HG03064 (cell line): ENCODE measurements at regions not wholly inside any gene's neighbourhood (a gene's known extent, or its start where the extent isn't known, plus 50 kb on each side); places are given as distances from the start of the nearest gene placed in this dataset.
A peak's percentile ranks its signal among the peaks of the same experiment; 100 is the strongest.

Source experiments
- ATAC-seq: cut with Tn5 transposase; IDR thresholded peaks from one replicate; pipeline ENCODE4 v1.9.1; 2021; ENCODE audit warnings: low read depth; ENCODE audit not compliant: unreplicated experiment

- ATAC-seq = no peak
Observed at GRCh38 chr1:209223791-209224190, 359.7 kb upstream of the CAMK1G start.

- ATAC-seq = no peak
Observed at GRCh38 chr1:209224886-209225285, 358.6 kb upstream of the CAMK1G start.

DNA sequence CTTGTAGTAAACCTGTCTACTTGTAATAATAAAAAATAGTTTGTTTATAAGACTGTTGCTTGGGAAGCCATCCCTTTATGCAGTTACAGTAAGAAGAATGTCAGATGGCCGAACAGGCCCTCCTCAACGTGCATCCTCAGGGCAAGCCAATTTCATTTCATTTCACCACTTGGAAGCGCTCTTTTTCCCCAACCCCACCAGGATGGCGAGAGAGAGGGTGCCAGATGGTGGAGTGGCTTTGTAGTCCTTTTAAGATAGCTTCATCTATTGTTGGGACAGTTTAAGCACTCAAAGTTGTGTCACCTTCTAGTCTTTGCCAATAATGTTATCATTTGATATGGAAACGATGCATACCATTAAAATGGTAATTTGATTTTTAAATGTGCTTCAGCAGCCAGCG lies 356.3 kb upstream of the CAMK1G start:
- ATAC-seq = no peak

GRCh38 chr1:209227941-209228340 lies 355.6 kb upstream of the CAMK1G start:
- no peak for ATAC-seq

- ATAC-seq = no peak
Observed at GRCh38 chr1:209229494-209230061, 353.9 kb upstream of the CAMK1G start.

DNA sequence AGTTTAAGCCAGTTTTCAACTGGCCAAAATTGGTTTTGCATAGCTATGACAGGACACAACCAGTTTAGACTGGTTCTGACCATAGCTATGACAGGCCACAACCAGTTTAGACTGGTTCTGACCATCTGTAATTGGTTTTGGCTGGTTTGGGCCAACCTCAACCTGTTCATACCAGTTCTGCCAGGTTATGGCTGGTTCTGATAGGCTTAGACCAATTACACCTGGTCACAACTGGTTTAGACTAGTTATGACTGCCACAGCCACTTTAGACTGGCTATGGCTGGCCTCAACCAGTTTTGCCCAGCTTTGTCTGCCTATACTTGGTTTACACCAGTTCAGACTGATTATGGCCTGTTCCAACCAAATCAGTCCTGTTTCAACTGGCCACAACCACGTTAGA lies 353.2 kb upstream of the CAMK1G start:
- no peak for ATAC-seq

- no peak for ATAC-seq
Observed at GRCh38 chr1:209231476-209232156, 351.9 kb upstream of the CAMK1G start.

DNA sequence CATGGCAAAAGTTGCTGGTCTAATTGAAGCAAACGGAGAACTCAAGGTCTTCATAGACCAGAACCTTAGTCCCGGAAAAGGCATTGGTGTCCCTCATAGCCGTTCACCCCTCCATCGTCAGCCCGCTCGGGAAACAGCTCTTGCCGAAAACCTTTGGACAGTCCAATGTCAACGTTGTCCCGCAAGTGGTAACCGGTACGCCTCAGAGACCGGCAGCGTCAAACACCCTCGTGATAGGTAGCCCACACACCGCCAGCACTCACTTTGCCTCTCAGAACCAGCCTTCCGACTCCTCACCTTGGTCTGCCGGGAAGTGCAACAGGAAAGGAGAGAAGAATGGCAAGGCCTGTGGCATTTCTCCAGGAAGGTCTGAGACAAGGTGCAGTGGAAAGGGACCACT lies 351.3 kb upstream of the CAMK1G start:
- ATAC-seq = no peak

GRCh38 chr1:209232759-209233158 lies 350.8 kb upstream of the CAMK1G start:
- ATAC-seq = no peak

DNA sequence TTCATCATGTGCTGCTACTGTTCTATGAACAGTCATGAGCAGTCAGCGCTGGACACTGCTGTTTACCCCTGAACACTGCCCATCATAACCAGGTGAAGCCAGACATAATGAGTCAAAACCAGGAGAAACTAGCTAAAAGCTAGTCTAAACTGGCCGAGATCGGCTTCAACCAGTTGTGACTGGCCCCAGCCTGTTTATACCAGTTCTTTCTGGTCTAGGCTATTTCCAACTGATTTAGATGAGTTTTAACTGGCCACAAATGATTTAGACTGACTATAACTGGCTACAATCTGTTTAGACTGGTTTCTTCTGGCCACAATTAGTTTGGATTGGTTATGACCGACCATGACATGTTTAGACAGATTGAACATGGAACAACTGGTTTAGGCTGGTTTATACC lies 348.3 kb upstream of the CAMK1G start:
- ATAC-seq = no peak

DNA sequence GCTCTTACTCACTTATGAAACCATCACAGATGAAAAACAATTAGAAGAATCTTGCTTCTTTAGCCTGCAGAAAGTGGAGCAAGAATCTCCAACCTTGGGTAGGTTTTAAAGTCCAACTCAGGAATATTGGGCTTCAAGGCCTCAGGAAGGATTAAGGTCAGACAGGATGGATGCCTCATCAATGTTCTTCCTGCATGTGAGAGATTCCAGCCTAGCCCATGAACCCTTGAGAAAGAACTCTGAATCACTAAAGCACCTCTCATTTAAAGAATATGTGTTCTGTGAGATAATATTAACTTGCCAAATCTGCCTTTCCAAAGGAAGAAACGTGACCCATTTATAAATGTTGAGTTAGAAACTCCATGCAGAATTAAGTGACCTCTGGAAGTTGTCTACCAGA lies 345.2 kb upstream of the CAMK1G start:
- ATAC-seq = no peak

DNA sequence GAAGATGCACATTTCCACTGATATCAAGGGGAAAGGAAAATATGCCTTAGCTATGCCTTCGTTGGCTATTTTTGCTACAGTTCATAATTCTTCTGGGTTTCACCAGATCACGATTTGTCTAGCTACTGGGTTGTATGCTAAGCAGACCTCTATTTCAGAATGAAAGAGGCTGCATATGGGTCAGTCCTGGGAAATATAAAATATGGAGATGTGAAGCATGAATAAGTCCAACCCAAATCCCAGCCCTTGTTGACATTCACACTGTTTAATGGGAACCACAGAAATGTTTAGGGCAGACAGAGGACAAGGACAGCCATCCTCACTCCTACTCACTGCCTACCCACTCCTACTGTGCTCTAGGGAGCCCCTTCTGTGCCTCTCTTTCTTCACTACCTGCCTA lies 343.2 kb upstream of the CAMK1G start:
- no peak for ATAC-seq

GRCh38 chr1:209241487-209241886 lies 342.0 kb upstream of the CAMK1G start:
- no peak for ATAC-seq

DNA sequence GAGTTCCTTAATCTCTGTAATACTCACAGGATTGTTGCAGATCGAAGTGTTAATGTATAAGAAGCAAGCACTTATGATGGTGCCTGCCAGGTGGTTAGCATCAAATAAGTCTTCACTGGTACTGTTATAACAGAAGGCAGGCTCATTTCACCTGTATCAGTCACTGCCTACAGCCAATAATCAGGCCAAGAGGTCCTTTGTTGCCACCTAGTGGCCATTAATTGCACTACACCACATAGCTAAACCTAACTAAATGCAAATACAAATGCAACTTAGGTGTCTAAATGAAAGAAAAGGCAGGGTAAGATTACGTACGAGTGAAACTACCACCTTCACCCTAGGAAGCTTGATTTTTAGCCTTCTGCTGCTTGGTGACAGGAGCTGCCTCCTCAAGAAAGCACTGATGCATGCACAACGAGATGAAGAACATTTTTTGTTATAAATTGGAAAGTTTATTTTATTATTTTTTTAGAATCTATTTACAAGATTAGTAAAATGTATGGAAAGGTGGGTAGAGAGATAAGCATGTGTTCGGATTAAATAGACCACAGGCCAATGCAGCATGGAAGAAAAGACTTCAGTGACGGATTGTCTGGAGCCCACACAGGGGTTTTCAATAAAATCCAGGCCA lies 334.8 kb upstream of the CAMK1G start:
- peak; percentile 78 for ATAC-seq

- no peak for ATAC-seq
Observed at GRCh38 chr1:209249280-209249670, 334.2 kb upstream of the CAMK1G start.

GRCh38 chr1:209249785-209250440 lies 333.6 kb upstream of the CAMK1G start:
- ATAC-seq = no peak

DNA sequence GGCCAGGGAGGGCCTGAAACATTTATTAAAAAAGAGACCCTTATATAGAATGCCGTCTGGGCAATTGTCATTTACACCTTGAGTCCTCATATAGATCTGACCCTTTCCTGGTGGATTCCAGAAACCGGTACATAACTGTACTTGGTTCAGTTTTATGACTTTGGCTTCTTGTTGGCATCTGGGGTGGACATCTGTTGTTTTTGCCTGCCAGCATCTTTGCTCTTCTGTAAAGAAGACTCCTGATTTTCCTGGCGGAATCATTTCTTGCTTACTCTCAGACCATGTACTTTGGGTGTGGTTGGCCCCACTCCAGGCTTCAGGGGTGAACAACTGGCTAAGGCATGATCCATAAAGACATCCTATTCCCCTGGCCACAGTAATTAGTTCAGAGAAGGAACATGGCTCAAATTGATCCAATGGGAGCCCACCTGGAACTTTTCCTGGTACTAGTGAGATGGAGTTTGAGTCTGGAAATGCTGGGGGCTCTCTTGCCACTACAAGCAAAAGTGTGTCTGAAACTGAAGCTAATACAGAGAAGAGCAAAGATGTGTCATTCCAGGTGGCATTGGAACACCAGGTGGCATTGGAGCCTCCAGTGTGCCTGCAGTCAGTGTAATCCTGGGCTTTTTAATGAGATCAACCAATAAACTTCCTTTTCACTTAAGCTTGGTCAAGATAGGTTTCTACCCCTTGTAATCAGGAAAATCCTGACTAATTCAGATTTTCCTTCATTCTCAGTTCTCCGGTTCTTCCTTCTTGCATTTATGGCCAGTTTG lies 332.5 kb upstream of the CAMK1G start:
- ATAC-seq = no peak

- no peak for ATAC-seq
Observed at GRCh38 chr1:209256766-209257350, 326.7 kb upstream of the CAMK1G start.

DNA sequence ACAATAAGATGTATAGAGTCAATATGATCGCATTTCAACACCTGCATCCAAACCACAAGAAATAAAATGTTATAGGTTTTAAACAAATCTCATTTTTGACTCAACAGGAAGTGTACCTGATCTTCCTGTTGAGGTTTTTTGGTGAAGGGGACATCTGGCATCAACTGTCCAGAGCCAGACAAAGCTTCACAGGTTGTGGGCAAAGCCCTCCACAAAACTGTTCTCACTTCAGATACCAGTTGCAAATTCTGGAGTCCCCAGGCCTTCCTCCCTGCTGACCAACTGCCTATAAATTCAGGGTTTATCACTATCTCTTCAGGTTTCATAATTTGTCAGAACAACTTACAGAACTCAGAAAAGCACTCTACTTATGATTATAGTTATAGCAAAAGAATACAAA lies 326.1 kb upstream of the CAMK1G start:
- ATAC-seq = no peak

GRCh38 chr1:209260136-209260535 lies 323.4 kb upstream of the CAMK1G start:
- ATAC-seq = no peak

DNA sequence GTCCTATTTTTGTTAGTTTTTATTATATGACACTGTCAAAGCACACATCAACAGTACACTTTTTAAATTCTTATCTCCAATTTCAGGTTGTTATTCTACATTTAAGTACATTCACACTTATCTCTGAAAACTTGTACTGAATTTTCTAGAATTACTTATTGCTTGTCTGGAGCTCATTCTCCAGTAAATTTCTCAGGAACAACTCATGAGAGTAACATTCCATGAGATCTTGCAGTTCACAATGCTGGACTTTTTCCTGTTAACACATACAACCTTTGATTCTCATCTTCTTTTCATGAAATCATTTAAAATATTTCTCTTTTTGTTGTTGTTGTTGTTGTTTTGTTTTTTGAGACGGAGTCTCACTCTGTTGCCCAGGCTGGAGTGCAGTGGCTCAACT lies 320.9 kb upstream of the CAMK1G start:
- no peak for ATAC-seq
